HG03342 (cell line): ENCODE measurements at regions not wholly inside any gene's neighbourhood (a gene's known extent, or its start where the extent isn't known, plus 50 kb on each side); places are given as distances from the start of the nearest gene placed in this dataset.
"Not testable (repeated sequence)": the region's sequence is repeated elsewhere in the genome, so short reads cannot be mapped to it uniquely, and the experiment has no call there.

Source experiments
- ATAC-seq: cut with Tn5 transposase; IDR thresholded peaks from one replicate; pipeline ENCODE4 v1.9.1; 2021; ENCODE audit warnings: mild to moderate bottlenecking, moderate library complexity; ENCODE audit not compliant: unreplicated experiment

DNA sequence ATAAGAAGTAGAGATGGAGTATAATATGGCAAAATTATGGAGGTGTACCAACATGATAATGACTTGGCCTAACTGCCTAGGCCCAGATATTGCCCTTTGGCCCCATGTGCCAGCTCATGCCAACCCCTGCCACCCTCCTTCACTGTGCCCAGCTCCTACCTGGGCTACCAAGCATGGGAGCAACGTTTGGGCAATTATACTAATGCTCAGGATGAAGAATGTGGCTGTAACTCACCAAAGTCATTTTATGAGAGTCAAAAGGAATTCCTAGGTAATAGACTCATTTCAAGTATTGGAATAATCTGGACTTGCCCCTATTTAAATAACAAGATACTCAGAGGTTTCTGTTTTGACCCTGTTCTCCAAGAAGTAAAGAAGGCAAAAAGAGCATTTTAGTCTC lies 240.2 kb upstream of the IL12A start:
- no peak for ATAC-seq

GRCh38 chr3:159749406-159749805 lies 239.2 kb upstream of the IL12A start:
- ATAC-seq = no peak

- no peak for ATAC-seq
Observed at GRCh38 chr3:159751146-159751545, 237.5 kb upstream of the IL12A start.

DNA sequence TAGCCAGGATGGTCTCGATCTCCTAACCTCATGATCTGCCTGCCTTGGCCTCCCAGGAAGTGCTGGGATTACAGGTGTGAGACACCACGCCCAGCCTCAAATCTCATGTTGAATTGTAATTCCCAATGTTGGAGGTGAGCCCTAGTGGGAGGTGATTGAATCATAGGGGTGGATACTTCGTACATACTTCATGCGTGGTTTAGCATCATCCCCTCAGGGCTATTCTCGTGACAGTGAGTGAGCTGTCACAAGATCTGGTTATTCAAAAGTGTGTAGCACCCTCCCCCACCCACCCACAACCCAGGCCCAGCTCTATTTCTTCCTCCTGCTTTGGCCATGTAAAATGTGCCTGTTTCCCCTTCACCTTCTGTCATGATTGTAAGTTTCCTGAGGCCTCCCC lies 236.9 kb upstream of the IL12A start:
- ATAC-seq = no peak

DNA sequence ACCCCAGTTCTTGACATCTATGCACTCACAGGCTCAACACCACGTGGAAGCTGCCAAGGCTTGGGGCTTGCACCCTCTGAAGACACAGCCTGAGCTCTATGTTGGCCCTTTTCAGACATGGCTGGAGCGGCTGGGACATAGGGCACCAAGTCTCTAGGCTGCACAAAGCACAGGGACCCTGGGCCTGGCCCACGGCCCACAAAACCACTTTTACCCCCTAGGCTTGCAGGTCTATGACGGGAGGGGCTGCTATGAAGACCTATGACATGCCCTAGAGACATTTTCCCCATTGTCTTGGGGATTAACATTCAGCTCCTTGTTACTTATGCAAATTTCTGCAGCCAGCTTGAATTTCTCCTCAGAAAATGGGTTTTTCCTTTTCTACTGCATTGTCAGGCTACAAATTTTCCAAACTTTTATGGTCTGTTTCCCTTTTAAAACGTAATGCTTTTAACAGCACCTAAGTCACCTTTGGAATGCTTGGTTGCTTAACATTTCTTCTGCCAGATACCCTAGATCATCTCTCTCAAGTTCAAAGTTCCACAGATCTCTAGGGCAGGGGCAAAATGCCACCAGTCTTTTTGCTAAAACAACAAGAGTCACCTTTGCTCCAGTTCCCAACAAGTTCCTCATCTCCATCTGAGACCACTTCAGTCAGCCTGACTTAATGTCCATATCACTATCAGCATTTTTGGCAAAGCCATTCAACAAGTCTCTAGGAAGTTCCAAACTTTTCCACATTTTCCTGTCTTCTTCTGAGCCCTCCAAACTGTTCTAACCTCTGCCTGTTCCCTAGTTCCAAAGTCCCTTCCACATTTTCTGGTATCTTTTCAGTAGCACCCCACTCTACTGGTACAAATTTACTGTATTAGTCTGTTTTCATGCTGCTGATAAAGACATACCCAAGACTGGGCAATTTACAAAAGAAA lies 232.1 kb upstream of the IL12A start:
- ATAC-seq = not testable (repeated sequence)

DNA sequence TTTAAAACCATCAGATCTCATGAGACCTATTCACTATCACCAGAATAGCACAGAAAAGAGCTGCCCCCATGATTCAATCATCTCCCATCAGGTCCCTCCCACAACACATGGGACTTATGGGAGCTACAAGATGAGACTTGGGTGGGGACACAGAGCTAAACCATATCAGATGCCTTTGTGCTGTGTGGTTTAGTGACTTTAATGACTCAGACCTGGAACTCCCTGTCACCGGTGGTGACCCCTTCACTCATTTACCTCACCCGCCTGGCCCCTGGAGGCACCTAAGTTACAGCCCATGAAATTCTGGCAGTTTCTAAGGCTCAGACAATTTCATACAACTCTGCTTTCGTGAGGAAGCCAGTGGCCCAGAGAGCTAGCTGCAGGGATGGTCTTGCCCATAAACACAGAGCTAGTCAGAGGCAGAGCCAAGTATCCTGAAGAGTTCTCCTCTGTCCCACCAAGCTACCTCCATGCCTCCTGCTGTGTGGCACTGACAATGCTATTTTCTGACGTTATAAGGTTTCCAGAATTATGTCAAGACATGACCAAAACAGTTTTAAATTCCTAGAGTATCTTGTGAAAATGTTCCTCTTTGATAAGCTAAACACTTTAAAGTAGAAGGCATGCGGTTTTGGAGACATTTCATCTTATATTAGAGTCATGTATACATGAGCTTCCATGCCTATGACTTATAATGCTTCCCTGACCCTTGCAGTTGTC lies 231.1 kb upstream of the IL12A start:
- no peak for ATAC-seq

GRCh38 chr3:159760046-159760445 lies 228.6 kb upstream of the IL12A start:
- ATAC-seq = no peak

DNA sequence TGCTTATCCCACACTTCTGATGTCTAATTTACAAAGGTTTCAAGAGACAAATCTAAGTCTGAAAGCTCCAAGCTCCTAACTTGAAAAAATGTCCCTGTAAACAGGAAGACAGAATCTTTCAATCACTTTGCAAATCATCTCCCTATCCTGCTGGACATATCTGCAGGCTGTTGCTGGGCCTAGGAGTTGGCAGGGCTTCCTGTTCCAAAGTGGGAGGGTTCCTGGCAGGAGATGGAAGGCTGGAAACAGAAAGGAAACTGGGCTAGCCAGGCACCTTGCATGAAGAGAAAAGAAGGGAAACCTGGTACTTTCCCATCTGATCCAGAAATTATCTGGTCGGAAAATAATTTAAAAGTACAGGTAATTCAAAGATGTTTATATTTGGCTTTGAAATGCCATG lies 227.3 kb upstream of the IL12A start:
- ATAC-seq = no peak

DNA sequence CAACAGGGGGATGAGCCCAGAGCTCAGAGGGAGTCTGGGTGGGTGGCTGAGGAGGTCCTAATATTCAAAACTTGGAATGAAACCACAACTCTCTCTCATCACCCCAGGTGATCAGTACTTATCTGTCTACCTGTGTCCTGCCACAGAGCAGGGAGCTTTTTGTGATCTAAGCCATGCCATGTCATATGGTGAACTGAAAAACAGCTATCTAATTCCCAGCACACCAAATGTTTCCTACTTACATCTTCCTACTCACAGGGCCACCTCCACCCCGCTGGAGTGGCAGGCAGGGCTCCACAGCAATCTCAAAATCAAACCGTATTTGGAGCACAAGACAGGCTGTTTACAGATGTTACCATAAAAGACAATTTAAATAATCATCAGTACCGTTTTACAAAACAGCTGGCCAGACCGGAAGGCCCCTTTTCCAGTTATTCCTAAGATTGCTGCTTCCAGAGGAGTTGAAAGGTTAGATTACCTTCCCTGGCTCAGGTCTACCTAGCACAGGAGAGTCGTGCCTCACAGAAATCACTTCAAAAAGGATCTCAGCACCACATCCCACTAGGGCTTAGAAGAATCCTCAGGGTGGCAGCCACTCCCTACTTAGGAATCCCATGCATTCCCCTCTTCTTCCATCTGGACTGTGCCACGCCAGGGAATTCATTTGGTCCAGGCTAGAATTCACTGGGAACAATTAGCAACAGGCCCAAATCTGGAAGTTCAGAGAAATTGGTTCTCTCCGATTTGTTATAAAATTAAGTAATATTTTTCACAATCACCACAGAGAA lies 226.6 kb upstream of the IL12A start:
- ATAC-seq = no peak

- ATAC-seq = peak; percentile 27
Observed at GRCh38 chr3:159763011-159763601, 225.5 kb upstream of the IL12A start.

- ATAC-seq = peak; percentile 62
Observed at GRCh38 chr3:159763602-159764489, 224.8 kb upstream of the IL12A start.

- no peak for ATAC-seq
Observed at GRCh38 chr3:159764490-159765029, 224.1 kb upstream of the IL12A start.

GRCh38 chr3:159765030-159765859 lies 223.4 kb upstream of the IL12A start:
- ATAC-seq = no peak

GRCh38 chr3:159765860-159766294 lies 222.8 kb upstream of the IL12A start:
- ATAC-seq = no peak

- no peak for ATAC-seq
Observed at GRCh38 chr3:159766563-159767185, 222.0 kb upstream of the IL12A start.

DNA sequence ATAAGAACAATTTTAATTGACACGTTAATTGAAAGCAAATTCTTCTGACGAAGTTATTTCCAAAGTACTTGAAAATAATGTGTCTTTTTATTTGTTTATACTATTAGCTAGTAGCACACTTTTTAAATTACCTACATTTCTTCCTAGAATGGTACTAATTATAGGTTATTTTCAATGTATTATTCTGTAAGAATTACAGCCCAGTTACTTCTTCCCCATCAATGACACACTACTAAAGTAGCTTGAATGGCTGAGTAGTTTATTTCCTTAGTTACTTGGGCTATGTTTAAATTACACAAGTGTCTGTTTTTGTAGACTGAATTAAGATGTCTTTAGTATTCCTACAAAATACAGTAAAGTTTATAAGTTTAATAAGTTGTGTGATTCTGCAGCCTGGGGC lies 217.6 kb upstream of the IL12A start:
- ATAC-seq = no peak

DNA sequence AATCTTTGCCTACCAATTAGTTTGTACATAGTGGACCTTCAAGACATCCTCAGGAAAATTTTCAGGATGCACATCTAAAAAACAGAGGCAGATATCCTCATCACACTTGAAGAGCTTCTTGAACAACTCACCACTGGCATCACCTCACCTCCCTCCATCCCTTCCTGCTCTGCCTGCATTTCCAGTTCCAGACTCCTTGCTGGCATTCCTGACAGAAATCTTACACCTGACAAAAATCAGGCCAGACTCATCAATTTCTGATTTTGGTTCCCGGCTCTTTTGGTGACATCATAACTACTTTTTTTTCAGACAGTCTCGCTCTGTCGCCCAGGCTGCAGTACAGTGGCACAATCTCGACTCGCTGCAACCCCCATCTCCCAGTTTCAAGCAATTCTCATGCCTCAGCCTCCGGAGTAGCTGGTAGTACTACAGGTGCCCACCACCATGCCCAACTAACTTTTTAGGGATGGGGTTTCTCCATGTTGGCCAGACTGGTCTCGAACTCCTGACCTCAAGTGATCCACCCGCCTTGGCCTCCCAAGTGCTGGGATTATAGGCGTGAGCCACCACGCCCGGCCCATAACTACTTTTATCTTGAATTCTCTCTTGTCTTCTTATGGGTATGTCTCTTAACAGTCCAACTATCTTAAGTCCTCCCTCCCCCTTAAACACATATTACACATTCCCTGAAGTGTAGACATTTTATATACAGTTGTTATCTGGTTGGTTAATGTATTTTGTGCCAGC lies 216.6 kb upstream of the IL12A start:
- ATAC-seq = no peak

GRCh38 chr3:159773706-159774105 lies 214.9 kb upstream of the IL12A start:
- ATAC-seq = no peak
